Ectodermal cell (in vitro differentiated cells): ENCODE measurements at regions not wholly inside any gene's neighbourhood (a gene's known extent, or its start where the extent isn't known, plus 50 kb on each side); places are given as distances from the start of the nearest gene placed in this dataset.

Experiments used
- H3K27ac ChIP-seq: 2 replicates; pipeline ENCODE4 v1.7.0; 2013; ENCODE audit warnings: mild to moderate bottlenecking, low read depth, low read length; ENCODE audit not compliant: insufficient read depth, poor library complexity, severe bottlenecking
- H3K27me3 ChIP-seq: 2 replicates; pipeline ENCODE4 v1.7.0; 2013; ENCODE audit warnings: mild to moderate bottlenecking, low read length; ENCODE audit not compliant: insufficient read depth, control insufficient read depth, poor library complexity, severe bottlenecking
- H3K36me3 ChIP-seq: one replicate; pipeline ENCODE4 v1.7.0; 2013; ENCODE audit warnings: low read length; ENCODE audit not compliant: control insufficient read depth, insufficient read depth
- H3K4me1 ChIP-seq: one replicate; pipeline ENCODE4 v1.7.0; 2013; ENCODE audit warnings: low read length; ENCODE audit not compliant: control insufficient read depth, insufficient read depth
- H3K4me3 ChIP-seq: 2 replicates; pipeline ENCODE4 v1.7.0; 2013; ENCODE audit warnings: low read depth, low read length, control low read depth; ENCODE audit not compliant: insufficient read depth
- H3K9me3 ChIP-seq: 2 replicates; pipeline ENCODE4 v1.7.0; 2013; ENCODE audit warnings: mild to moderate bottlenecking, low read length, moderate library complexity; ENCODE audit not compliant: control insufficient read depth
- WGBS, 2 experiments: methylation state at CpG; one replicate each; pipeline ENCODE4 v1.1.7; 2013; ENCODE audit warnings: missing lambda C conversion rate in 2 of 2; 5-methylcytosine and 5-hydroxymethylcytosine counted together

- Histone ChIP-seq H3K36me3 (no peaks in the 10 kb centered on the region), H3K27me3 (no peaks in the 10 kb centered on the region), H3K27ac (no peak overlapping the region), H3K4me3 (no peak overlapping the region), H3K4me1 (no peaks in the 10 kb centered on the region), H3K9me3 (no peaks in the 10 kb centered on the region)
- 100% methylated on average over 1 of the region's 1 CpG; no CpG with 5 or more reads in 1 of the 2 experiments for WGBS, 2 experiments
Measured at GRCh38 chr3:103706671-103707070, 1271.9 kb downstream of the ZPLD1 start.

DNA sequence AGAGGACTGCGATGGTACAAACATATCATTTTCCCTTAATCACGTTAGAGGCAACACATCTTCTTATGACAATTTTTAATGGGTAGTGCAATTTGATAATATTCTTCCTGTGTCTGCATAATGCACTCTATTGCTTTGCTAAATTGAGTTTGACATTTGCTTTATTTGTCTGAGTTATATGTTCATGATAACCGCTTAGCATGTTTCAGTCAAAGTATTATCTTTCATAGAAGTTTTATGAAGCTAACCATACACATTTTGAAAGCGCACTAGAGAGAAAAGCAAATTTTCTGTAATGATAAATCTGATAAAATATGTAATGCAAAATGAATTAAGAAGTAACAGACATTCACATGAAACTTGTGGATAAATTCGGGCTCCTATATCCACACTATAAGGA, 1276.9 kb downstream of the ZPLD1 start:
- no peak overlapping the region for H3K4me3 ChIP-seq
- H3K27ac ChIP-seq: no peak overlapping the region
- H3K36me3 ChIP-seq: no peaks in the 10 kb centered on the region
- H3K9me3 ChIP-seq: no peaks in the 10 kb centered on the region
- H3K27me3 ChIP-seq: no peaks in the 10 kb centered on the region
- WGBS, 2 experiments: 97 to 100% methylated on average over 2 to 4 of the region's 5 CpGs
- H3K4me1 ChIP-seq: no peaks in the 10 kb centered on the region

DNA sequence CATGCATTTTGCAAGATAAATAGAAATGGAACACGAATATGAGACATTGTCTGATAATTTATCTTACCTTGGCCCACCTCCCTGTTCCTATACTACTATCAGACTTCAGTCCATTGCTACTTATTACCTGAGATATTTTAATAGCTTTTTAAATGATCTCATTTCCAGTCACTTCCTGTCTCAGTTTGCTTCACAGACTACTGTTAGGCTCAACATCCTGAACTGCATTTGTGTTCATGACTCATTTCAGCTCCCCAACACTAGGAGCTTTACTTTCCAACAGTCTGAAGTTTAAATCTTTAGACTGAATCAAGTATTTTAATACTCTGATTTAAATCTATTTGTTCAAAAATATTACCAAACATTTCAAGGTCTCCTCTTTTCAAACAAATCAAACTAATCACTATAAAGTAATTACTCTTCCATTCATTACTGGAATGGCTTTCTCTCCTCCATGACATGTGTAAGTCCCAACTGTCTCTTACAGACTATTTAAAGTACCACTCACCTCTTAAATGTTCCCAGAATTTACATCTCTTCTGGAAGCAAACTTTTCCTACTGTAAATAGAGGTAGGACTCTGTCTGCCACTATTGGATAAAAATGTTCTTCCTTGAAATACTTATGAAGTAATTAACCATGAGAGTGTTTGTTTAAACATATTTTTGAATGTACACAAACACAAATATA, 1277.6 kb downstream of the ZPLD1 start:
- no peaks in the 10 kb centered on the region for H3K36me3 ChIP-seq
- H3K27ac ChIP-seq: no peak overlapping the region
- no peaks in the 10 kb centered on the region for H3K9me3 ChIP-seq
- no peaks in the 10 kb centered on the region for H3K27me3 ChIP-seq
- no peak overlapping the region for H3K4me3 ChIP-seq
- 89 to 100% methylated on average over 1 of the region's 1 CpG for WGBS, 2 experiments
- no peaks in the 10 kb centered on the region for H3K4me1 ChIP-seq

DNA sequence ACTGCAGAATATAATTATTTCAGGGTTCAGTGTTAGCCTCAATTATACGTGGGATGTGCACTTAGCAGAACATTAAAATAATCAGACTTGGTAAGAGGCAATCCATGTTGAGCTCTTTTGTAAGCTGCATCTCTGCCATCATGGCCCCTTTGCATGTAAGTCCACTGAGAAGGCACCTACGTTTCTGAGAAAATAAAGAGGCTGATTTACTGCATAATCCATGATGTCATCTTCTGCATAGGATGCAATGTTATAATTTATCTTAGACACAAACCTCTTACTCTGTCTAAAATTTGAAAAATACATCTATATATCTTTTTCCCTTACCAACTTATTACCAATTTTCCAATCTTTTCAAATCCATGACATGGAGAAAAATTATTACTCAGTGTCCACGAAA, 1294.7 kb downstream of the ZPLD1 start:
- Histone ChIP-seq H3K27me3 (no peaks in the 10 kb centered on the region), H3K4me3 (no peak overlapping the region), H3K4me1 (no peaks in the 10 kb centered on the region), H3K9me3 (no peaks in the 10 kb centered on the region), H3K27ac (no peak overlapping the region), H3K36me3 (no peaks in the 10 kb centered on the region)
- WGBS, 2 experiments: 94% methylated on average over 3 of the region's 3 CpGs

GRCh38 chr3:103730744-103731143, 1295.9 kb downstream of the ZPLD1 start:
- Histone ChIP-seq H3K4me1 (no peaks in the 10 kb centered on the region), H3K9me3 (no peaks in the 10 kb centered on the region), H3K27ac (no peak overlapping the region), H3K4me3 (no peak overlapping the region), H3K36me3 (no peaks in the 10 kb centered on the region), H3K27me3 (no peaks in the 10 kb centered on the region)
- 83 to 93% methylated on average over 2 to 3 of the region's 3 CpGs for WGBS, 2 experiments

- Histone ChIP-seq H3K4me3 (no peak overlapping the region), H3K27ac (no peak overlapping the region), H3K36me3 (no peaks in the 10 kb centered on the region), H3K9me3 (no peaks in the 10 kb centered on the region), H3K4me1 (no peaks in the 10 kb centered on the region), H3K27me3 (no peaks in the 10 kb centered on the region)
Measured at GRCh38 chr3:103752986-103753385, 1318.2 kb downstream of the ZPLD1 start.

- H3K27ac ChIP-seq: no peak overlapping the region
- H3K27me3 ChIP-seq: no peaks in the 10 kb centered on the region
- no peaks in the 10 kb centered on the region for H3K4me1 ChIP-seq
- no peaks in the 10 kb centered on the region for H3K9me3 ChIP-seq
- 94 to 96% methylated on average over 12 of the region's 12 CpGs for WGBS, 2 experiments
- no peaks in the 10 kb centered on the region for H3K36me3 ChIP-seq
- H3K4me3 ChIP-seq: no peak overlapping the region
Measured at GRCh38 chr3:103767635-103768034, 1332.8 kb downstream of the ZPLD1 start.

GRCh38 chr3:103785017-103785416, 1350.2 kb downstream of the ZPLD1 start:
- Histone ChIP-seq H3K27ac (no peak overlapping the region), H3K27me3 (no peaks in the 10 kb centered on the region), H3K36me3 (no peaks in the 10 kb centered on the region), H3K9me3 (no peaks in the 10 kb centered on the region), H3K4me3 (no peak overlapping the region), H3K4me1 (no peaks in the 10 kb centered on the region)
- 86 to 100% methylated on average over 1 to 2 of the region's 2 CpGs for WGBS, 2 experiments

- H3K36me3 ChIP-seq: no peaks in the 10 kb centered on the region
- H3K27me3 ChIP-seq: no peaks in the 10 kb centered on the region
- WGBS, 2 experiments: 87 to 100% methylated on average over 1 of the region's 1 CpG
- no peaks in the 10 kb centered on the region for H3K4me1 ChIP-seq
- H3K27ac ChIP-seq: no peak overlapping the region
- no peaks in the 10 kb centered on the region for H3K9me3 ChIP-seq
- no peak overlapping the region for H3K4me3 ChIP-seq
Measured at GRCh38 chr3:103785537-103785936, 1350.7 kb downstream of the ZPLD1 start.

- WGBS, 2 experiments: 74 to 75% methylated on average over 4 of the region's 4 CpGs
- H3K4me1 ChIP-seq: no peaks in the 10 kb centered on the region
- no peaks in the 10 kb centered on the region for H3K9me3 ChIP-seq
- H3K27ac ChIP-seq: no peak overlapping the region
- no peaks in the 10 kb centered on the region for H3K36me3 ChIP-seq
- H3K4me3 ChIP-seq: no peak overlapping the region
- no peaks in the 10 kb centered on the region for H3K27me3 ChIP-seq
Measured at GRCh38 chr3:103786296-103786695, 1351.5 kb downstream of the ZPLD1 start.
